NT2/D1 (cell line): ENCODE measurements at regions not wholly inside any gene's neighbourhood (a gene's known extent, or its start where the extent isn't known, plus 50 kb on each side); places are given as distances from the start of the nearest gene placed in this dataset.

Experiments
- SUZ12 ChIP-seq: IDR thresholded peaks from 2 replicates; pipeline ENCODE4 v1.6.1; 2011; ENCODE audit not compliant: insufficient read length, insufficient read depth; ENCODE audit errors: extremely low read depth
- YY1 ChIP-seq: IDR thresholded peaks from 2 replicates; pipeline ENCODE4 v1.6.1; 2011; ENCODE audit not compliant: insufficient read length, insufficient read depth
- ZNF274 ChIP-seq: IDR thresholded peaks from 2 replicates; pipeline ENCODE4 v1.6.1; 2011; ENCODE audit warnings: mild to moderate bottlenecking, low read depth, low read length

DNA sequence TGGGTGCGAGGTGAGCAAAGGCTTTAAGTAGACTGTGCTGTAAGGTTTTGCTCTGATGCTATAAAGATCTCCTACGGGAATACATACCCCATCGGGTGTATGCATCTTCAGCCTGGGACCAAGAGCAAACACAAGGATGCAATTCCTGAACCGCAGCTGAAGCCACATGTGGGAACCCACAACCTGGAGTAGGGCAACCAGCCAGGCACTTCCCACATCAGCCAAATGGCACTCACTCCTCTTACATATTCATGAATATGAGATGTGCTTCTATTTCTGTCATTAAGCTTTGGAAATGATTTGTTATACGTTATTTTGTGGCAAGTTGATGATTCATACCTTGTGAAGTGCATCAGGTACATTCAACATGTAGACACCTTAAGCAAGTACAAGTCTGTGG, 619.2 kb downstream of the C6orf118 start:
- TF ChIP-seq YY1 (no peak), ZNF274 (no peak), SUZ12 (no peak)
